Small intestine (tissue), 7 donors: ENCODE measurements at regions not wholly inside any gene's neighbourhood (a gene's known extent, or its start where the extent isn't known, plus 50 kb on each side); places are given as distances from the start of the nearest gene placed in this dataset.

ENCODE experiments used
- DNase-seq, 2 donors: peaks; one replicate each; pipeline versions ENCODE4 v3.0.0 to v3.0.0-alpha.2; 2013
- FAIRE-seq: peaks from 2 replicates; lab custom pipeline; 2012; peaks lifted over from hg19 to GRCh38; lab: Jason Lieb, UNC
- H3K27ac ChIP-seq, 3 donors: one replicate each; pipeline ENCODE4 v1.5.1; 2013; ENCODE audit warnings: low read length in 2 of 3, mild to moderate bottlenecking in 2 of 3, control low read depth in 1 of 3, inconsistent platforms in 1 of 3, low read depth in 1 of 3, moderate library complexity in 1 of 3
- H3K27me3 ChIP-seq, 3 donors: one replicate each; pipeline ENCODE4 v1.6.1; 2013; ENCODE audit warnings: low read length in 3 of 3, inconsistent platforms in 1 of 3; ENCODE audit not compliant: control insufficient read depth in 3 of 3, insufficient read depth in 3 of 3
- H3K36me3 ChIP-seq, 3 donors: one replicate each; pipeline ENCODE4 v1.6.1; 2013; ENCODE audit warnings: low read length in 3 of 3, inconsistent platforms in 1 of 3, low read depth in 1 of 3, mild to moderate bottlenecking in 1 of 3, moderate library complexity in 1 of 3; ENCODE audit not compliant: control insufficient read depth in 3 of 3, insufficient read depth in 2 of 3
- H3K4me1 ChIP-seq, 3 donors: one replicate each; pipeline ENCODE4 v1.6.1; 2013; ENCODE audit warnings: low read length in 2 of 3, inconsistent platforms in 1 of 3, low read depth in 1 of 3, mild to moderate bottlenecking in 1 of 3, moderate library complexity in 1 of 3; ENCODE audit not compliant: control insufficient read depth in 3 of 3, insufficient read depth in 2 of 3
- H3K4me3 ChIP-seq, 3 donors: one replicate each; pipeline ENCODE4 v1.5.1; 2013; ENCODE audit warnings: low read length in 3 of 3, control low read depth in 1 of 3, inconsistent platforms in 1 of 3, low read depth in 1 of 3, mild to moderate bottlenecking in 1 of 3, moderate library complexity in 1 of 3
- H3K9me3 ChIP-seq, 2 donors: one replicate each; pipeline ENCODE4 v1.6.1; 2013; ENCODE audit warnings: low read depth in 1 of 2, low read length in 1 of 2; ENCODE audit not compliant: control insufficient read depth in 2 of 2, insufficient read depth in 1 of 2
- WGBS, 3 donors: extraction: QIAGEN DNeasy Blood & Tissue Kit; methylation state at CpG; one replicate each; pipeline ENCODE4 v1.1.7; 2013; 5-methylcytosine and 5-hydroxymethylcytosine counted together
- donor health status: healthy with polysubstance abuse.
- donor health status: control.
- donor health status: control.
- donor health status: Bipolar disorder and iron deficiency.
- donor health status: healthy.

- Histone ChIP-seq H3K27ac (no peak overlapping the region), H3K27me3 (no peaks in the 10 kb centered on the region), H3K4me3 (no peak overlapping the region), H3K4me1 (no peaks in the 10 kb centered on the region), H3K36me3 (no peaks in the 10 kb centered on the region), H3K9me3 (peaks cover 0 to 3% of the 10 kb centered on the region in 2 donors)
- WGBS, 3 donors: 92 to 96% (median 95%) methylated on average over 3 of the region's 3 CpGs
- DNase-seq: no peak
- FAIRE-seq: no peak
Measured at GRCh38 chr2:125073440-125073839, 1048.4 kb downstream of the CNTNAP5 start.

DNA sequence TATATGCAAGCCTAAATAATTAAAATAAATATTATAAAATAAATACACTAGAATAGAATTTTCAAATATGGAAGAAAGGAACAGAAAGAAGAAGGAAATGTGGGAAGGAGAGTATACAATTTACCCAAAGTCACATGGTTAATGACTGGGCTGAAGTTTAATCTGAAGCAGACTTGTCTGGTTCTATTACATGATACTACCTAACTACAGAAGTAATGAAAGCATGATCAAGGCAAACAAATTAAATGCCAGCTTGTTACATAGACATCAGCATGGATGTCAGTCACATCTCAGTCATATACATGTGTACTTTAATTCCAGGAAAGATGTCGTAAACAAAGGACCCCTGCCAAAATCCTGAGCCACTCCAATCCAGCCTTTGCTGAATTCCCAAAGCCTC is 1060.8 kb downstream of the CNTNAP5 start:
- Histone ChIP-seq H3K9me3 (no peaks in the 10 kb centered on the region), H3K4me3 (no peak overlapping the region), H3K36me3 (no peaks in the 10 kb centered on the region), H3K4me1 (no peaks in the 10 kb centered on the region), H3K27ac (no peak overlapping the region), H3K27me3 (no peaks in the 10 kb centered on the region)
- FAIRE-seq (no peak), DNase-seq (peak in 1 of 2 donors; percentile 1)
- 33 to 62% (median 59%) methylated on average over 1 of the region's 1 CpG for WGBS, 3 donors

DNA sequence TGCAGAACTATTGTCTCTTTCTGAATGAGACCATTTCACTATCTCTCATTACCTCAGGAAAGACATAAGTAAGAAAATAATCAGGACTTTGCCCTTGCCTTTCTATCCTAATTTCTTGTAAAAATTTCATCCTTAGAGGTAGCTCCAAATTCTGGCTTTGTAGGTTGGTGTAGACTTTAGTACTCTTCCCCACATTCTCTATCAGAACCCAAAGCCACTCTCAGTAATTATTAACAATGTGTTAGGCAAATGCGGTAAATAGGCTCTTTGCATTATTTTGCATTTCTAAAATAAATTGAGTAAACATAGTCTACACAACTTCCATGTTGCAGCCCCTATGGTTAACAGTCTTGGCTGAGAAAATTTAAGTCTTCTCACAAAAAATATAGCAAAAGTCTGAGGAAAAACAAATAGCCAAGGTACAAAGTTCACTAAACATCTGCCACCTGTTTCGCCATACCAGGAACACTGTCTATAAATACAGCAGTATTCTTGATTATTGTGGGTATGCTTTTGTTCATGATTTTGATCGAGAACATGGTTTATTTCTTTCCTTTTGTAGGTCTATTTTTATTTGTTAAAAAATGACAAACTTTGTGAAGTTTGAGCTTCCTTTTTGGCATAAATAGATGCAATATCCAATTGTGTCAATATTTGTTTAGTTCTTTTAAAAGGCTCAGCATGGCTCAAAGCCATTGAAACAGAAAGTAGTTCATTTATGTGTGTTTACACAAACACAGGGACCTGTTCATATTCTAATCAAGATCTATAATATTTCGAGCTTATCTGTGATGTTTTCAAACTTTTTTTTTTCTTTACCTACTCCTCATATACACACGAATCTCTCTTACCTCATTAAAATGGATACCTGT is 1061.5 kb downstream of the CNTNAP5 start:
- H3K4me1 ChIP-seq: no peaks in the 10 kb centered on the region
- no peak overlapping the region for H3K27ac ChIP-seq
- no peaks in the 10 kb centered on the region for H3K36me3 ChIP-seq
- H3K4me3 ChIP-seq: no peak overlapping the region
- FAIRE-seq (no peak), DNase-seq (peak; percentile 37 to 73)
- no peaks in the 10 kb centered on the region for H3K27me3 ChIP-seq
- no peaks in the 10 kb centered on the region for H3K9me3 ChIP-seq
- 7 to 48% (median 29%) methylated on average over 5 of the region's 5 CpGs for WGBS, 3 donors

- 69 to 83% (median 74%) methylated on average over 4 of the region's 4 CpGs for WGBS, 3 donors
- Histone ChIP-seq H3K4me1 (no peaks in the 10 kb centered on the region), H3K27ac (no peak overlapping the region), H3K4me3 (no peak overlapping the region), H3K9me3 (no peaks in the 10 kb centered on the region), H3K27me3 (no peaks in the 10 kb centered on the region), H3K36me3 (no peaks in the 10 kb centered on the region)
- FAIRE-seq (no peak), DNase-seq (no peak)
Measured at GRCh38 chr2:125092276-125093009, 1067.4 kb downstream of the CNTNAP5 start.

DNA sequence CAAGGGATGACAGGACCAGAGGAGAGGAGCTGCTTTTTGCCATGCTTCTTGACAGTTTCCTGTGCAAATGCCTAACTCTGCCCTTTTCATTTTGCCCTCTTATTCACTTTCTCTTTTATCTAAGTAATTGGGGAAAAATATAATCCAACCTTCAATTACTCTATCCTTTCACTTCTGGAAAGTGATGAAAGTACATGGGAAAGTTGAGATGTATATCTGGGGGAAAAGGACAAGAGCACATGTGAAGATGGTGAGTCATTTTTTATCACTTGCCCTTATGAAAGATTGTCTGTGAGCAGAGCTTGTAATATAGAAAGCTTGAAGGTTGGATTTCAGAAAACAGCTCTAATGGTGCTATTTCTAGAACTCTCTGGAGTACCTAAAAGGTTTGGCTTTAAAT is 1070.7 kb downstream of the CNTNAP5 start:
- Histone ChIP-seq H3K4me3 (no peak overlapping the region), H3K27ac (no peak overlapping the region), H3K27me3 (no peaks in the 10 kb centered on the region), H3K36me3 (no peaks in the 10 kb centered on the region), H3K9me3 (no peaks in the 10 kb centered on the region), H3K4me1 (no peaks in the 10 kb centered on the region)
- FAIRE-seq (no peak), DNase-seq (no peak)

DNA sequence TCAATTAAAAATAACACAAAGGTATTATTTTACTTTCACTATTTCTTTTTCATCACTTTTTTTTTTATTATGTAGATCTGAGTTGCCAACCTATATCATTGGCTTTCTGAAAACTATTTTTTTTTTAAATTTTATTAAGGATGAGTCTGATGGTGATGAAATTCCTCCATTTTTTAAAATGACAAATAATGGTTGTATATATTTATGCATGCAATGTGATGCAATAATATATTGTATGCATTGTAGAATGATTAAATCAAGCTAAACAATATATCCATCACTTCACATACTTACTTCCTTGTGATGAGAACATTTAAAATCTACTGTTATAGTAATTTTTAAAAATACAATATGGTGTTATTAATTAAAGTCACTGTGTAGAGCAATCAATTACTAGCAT is 1081.6 kb downstream of the CNTNAP5 start:
- H3K27me3 ChIP-seq: no peaks in the 10 kb centered on the region
- no peak overlapping the region for H3K27ac ChIP-seq
- H3K9me3 ChIP-seq: no peaks in the 10 kb centered on the region
- no peak overlapping the region for H3K4me3 ChIP-seq
- DNase-seq (no peak), FAIRE-seq (no peak)
- no peaks in the 10 kb centered on the region for H3K36me3 ChIP-seq
- no peaks in the 10 kb centered on the region for H3K4me1 ChIP-seq

DNA sequence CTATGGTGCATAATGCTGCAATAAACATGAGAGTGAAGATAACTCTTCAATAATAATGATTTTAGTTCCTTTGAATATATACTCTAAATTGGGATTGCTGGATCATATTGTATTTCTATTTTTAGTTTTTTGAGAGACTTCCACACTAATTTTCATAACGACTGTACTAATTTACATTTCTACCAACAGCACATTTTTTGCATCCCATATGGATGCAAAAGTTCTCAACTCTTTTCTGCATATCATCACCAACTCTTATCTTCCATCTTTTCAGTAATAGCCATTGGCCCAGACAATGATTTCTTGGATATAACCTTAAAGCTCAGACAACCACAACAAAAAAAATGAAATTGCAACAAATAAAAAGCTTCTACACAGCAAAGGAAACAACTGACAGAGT is 1082.4 kb downstream of the CNTNAP5 start:
- Histone ChIP-seq H3K9me3 (no peaks in the 10 kb centered on the region), H3K36me3 (no peaks in the 10 kb centered on the region), H3K27ac (no peak overlapping the region), H3K27me3 (no peaks in the 10 kb centered on the region), H3K4me3 (no peak overlapping the region), H3K4me1 (no peaks in the 10 kb centered on the region)
- WGBS, 3 donors: 58 to 65% (median 64%) methylated on average over 1 of the region's 1 CpG
- FAIRE-seq (no peak), DNase-seq (no peak)

- no peaks in the 10 kb centered on the region for H3K36me3 ChIP-seq
- H3K27ac ChIP-seq: no peak overlapping the region
- H3K9me3 ChIP-seq: no peaks in the 10 kb centered on the region
- no peaks in the 10 kb centered on the region for H3K27me3 ChIP-seq
- DNase-seq (no peak), FAIRE-seq (no peak)
- H3K4me3 ChIP-seq: no peak overlapping the region
- H3K4me1 ChIP-seq: no peaks in the 10 kb centered on the region
Measured at GRCh38 chr2:125108251-125108650, 1083.2 kb downstream of the CNTNAP5 start.
